NCI-H1930 (cell line): ENCODE measurements at regions not wholly inside any gene's neighbourhood (a gene's known extent, or its start where the extent isn't known, plus 50 kb on each side); places are given as distances from the start of the nearest gene placed in this dataset.
"Not testable (repeated sequence)": the region's sequence is repeated elsewhere in the genome, so short reads cannot be mapped to it uniquely, and the experiment has no call there.

ENCODE experiments used
- DNase-seq, 2 experiments: peaks; one replicate each; lab custom pipeline; 2025; lab: John Stamatoyannopoulos, UW

- no peak for DNase-seq
Observed at GRCh38 chr1:60271041-60271440, 197.5 kb upstream of the C1orf87 start.

DNA sequence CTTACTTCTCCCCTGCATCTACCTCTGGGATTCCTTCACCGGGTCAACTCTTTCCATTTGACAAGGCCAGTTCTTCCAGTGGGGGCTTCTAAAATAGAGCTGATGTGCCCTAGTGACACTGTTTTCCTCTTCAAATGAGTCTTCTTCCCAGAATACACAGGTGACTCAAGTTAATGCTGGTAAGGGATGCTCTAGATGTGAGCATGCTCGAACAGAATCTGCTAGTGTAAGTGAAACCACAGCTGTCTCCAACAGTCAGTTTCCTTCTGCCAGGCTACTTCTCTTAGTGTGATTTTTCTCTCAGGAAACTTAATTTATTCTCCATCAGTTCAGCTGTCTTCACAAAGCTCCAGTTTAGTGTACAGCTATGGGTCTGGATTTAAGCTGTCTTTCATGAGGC, 194.9 kb upstream of the C1orf87 start:
- no peak for DNase-seq

GRCh38 chr1:60265560-60266535, 192.3 kb upstream of the C1orf87 start:
- no peak for DNase-seq

GRCh38 chr1:60262701-60263100, 189.1 kb upstream of the C1orf87 start:
- no peak for DNase-seq

DNA sequence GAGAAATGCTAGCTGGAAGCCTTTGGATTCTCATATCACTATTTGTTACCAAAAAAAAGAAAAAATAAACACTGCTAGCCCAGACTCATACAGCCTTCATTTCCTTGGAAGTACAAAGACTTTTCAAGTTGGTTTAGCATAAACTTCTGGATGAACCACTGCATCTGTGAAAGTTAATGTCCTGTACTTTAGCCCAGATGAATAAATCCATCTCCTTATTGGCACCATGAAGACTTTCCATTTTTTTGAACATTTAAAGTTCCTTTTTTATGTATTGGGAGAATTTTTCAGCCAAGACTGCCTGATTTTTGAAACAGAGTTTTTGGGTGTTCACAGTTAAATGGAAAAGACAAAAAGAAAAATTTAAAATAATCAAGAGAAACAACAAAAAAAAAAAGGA, 184.0 kb upstream of the C1orf87 start:
- DNase-seq: no peak

GRCh38 chr1:60255565-60255964, 182.0 kb upstream of the C1orf87 start:
- no peak for DNase-seq

GRCh38 chr1:60251426-60251825, 177.9 kb upstream of the C1orf87 start:
- no peak for DNase-seq

- DNase-seq: not testable (repeated sequence)
Observed at GRCh38 chr1:60247467-60247866, 173.9 kb upstream of the C1orf87 start.

GRCh38 chr1:60245324-60245723, 171.8 kb upstream of the C1orf87 start:
- DNase-seq: no peak

GRCh38 chr1:60244906-60245305, 171.3 kb upstream of the C1orf87 start:
- no peak for DNase-seq

DNA sequence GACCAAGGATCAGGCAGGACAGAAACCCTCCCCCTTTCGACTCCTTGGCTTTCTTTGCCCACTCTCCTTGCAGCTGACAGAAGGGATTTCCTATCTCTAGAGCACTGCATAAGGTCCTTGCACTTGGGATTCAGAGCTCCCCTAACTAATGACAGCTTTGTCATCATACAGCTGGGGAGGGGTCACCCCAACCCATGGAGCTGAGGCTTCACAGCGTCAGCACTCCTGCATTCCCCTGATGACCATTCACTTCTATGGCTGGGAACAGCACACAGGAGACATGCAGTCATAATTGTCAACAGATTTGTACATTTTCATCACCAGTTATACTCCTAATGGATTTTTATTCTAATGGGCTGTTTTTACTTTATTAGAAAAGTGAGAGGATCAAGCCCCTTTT, 161.7 kb upstream of the C1orf87 start:
- DNase-seq: no peak

DNA sequence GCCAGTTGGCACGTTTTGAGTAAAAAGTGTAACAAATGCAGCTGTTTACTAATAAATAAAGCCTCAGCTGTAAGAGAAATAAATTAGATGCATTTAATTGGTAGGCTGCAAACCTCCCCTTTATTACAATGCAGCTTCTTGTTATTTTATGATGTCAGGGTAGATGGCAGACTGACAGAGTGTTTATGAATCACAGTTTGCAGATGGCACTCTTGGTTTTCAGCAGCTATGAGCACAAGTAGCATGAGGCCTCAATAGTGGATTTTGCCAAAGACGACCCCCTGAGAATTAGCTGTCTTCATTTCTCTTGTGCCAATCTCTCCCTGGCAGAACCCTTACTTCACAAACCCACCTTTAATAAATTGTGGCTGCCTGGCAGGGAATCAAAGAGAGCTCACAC, 161.2 kb upstream of the C1orf87 start:
- DNase-seq: no peak

DNA sequence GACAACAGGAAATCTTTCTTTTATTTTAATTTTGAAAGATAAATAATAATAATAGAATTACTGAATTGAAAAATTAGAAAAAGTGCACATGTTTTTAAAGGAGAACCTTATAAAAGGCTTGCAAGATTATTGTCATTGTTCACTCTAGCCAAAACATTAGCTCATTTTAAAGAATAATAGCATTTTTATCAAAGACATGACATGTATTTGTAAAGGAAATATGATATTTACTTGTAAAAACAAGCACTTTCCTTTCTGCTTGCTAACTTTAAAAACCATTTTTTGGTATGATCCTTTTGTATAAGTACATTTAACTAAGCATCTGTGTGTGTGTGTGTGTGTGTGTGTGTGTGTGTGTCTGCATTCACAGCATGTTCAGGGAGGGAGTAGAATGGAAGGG, 156.3 kb upstream of the C1orf87 start:
- no peak for DNase-seq

DNA sequence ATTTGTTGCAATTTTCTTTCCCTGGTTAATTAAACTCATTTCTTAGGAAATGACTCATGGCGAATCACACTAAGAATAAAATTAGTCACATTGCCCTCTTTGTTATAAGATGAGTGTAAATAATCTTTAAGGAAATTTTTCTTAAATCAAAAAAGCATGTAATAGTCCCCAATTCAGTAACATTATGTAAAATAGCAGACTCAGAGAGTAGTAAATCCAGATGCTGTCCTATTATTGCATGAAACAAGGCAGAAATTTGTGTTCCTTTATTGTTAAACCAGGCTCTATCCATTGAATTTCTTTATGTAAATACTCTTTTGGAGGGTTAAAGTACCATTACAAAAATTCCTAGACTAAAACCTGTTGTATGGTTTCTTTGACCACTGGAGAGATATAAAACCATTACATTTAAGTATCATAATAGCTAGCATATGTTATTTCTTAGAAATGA, 154.5 kb upstream of the C1orf87 start:
- no peak for DNase-seq

DNA sequence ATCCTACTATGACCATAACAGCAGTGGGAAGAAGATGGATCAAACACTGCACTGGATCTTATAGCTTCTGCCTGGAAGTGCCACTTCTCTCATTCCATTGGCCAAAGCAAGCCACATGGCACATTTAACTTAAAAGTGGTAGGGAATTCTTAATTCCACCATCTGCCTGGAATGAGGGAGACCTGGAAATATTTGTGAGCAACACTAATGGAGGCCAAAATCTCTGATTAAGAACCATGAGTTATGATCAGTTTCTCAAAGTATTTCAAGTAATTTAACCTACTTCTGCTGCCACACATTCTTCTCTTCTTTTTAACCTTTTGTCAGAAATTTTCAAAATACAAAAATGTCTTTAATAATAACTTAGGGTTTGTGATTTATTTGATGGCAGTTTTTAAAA, 154.0 kb upstream of the C1orf87 start:
- DNase-seq: no peak

DNA sequence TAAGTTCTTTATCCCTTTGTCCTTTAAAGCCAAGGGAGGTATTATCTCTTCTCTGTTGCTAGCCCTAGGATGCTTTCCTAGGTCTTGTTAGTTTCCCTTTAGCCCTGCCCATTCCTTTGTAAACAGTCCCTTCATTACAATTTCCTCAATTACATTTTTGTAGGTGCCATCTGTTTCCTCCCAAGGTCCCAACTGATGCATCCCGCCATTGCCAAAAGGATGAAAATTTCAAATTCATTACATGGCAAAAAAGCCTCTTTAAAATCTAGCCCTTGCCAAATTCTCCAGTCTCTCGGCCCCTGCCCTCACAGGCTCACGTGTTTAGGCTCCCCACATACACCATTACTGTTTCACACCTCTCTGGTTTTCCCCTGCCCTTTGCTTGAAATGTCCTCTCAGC, 151.9 kb upstream of the C1orf87 start:
- DNase-seq: no peak

DNA sequence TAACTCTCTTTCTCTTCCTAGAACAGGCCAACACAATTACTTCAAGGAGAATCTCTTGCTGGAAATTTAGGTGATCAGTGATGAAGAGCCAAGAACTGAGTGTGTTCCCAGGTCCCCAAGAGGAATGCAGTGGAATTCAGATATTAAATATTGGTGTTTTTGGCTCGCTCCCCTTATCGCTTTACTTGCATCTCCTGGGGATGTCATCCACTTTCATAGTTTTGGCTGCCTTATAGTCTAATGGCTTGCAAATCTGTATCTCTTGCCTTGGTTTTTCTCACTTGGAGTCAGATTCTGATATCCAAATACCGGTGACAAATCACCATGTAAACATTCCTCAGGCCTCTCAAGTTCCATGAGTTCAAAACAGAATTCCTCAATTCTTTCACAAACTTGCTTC, 151.0 kb upstream of the C1orf87 start:
- DNase-seq: no peak

GRCh38 chr1:60223158-60223557, 149.6 kb upstream of the C1orf87 start:
- no peak for DNase-seq

- no peak for DNase-seq
Observed at GRCh38 chr1:60222360-60223115, 149.0 kb upstream of the C1orf87 start.

GRCh38 chr1:60213253-60213652, 139.7 kb upstream of the C1orf87 start:
- no peak for DNase-seq

DNA sequence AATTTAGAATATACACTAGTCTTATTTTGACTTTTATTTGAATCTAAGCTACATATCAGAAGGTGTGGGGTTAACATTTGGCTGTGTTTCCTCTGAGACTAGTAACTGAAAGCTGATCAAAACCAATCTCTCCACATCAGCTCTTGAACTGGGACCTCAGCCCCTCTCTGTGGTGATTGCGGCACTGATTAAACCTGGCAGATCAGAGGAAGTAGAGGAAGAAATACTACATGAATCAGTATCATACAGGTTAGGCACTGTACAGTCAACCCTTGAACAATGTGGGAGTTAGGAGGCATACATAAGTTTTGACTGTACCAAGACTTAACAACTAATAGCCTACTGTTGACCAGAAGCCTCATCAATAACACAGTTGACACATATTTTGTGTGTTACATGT, 122.5 kb upstream of the C1orf87 start:
- DNase-seq: no peak

GRCh38 chr1:60185684-60186083, 112.1 kb upstream of the C1orf87 start:
- no peak for DNase-seq

DNA sequence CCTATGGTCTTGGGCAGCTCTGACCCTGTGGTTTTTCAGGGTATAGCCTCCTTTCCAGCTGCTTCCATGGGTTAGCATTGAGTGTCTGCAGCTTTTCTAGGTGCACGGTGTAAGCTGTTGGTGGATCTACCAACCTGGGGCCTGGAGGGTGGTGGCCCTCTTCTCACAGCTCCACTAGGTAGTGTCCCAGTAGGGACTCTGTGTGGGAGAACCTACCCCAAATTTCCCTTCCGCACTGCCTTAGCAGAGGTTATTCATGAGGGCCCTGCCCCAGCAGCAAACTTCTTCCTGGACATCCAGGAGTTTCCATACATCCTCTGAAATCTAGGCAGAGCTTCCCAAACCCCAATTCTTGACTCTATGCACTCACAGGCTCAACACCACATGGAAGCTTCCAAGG, 111.0 kb upstream of the C1orf87 start:
- DNase-seq: no peak
